Uterus (tissue), 3 donors: ENCODE measurements at regions not wholly inside any gene's neighbourhood (a gene's known extent, or its start where the extent isn't known, plus 50 kb on each side); places are given as distances from the start of the nearest gene placed in this dataset.

Experiments
- DNase-seq, 2 donors: peaks; one replicate each; pipeline ENCODE4 v3.0.0-alpha.2; 2019 to 2020
- H3K27ac ChIP-seq, 2 donors: fragments of 200-600 bp; sonication (generic); 1 replicate in 1 of 2; 2 replicates in 1 of 2; pipeline ENCODE4 v1.5.1; 2016 to 2018
- H3K27me3 ChIP-seq, 2 donors: fragments of 200-600 bp; sonication (generic); one replicate each; pipeline ENCODE4 v1.5.1; 2018 to 2019; ENCODE audit warnings: control low read depth in 1 of 2
- H3K36me3 ChIP-seq, 2 donors: fragments of 200-600 bp; sonication (generic); one replicate each; pipeline ENCODE4 v1.5.1; 2019; ENCODE audit warnings: control low read depth in 1 of 2
- H3K4me1 ChIP-seq, 2 donors: fragments of 200-600 bp; sonication (generic); one replicate each; pipeline ENCODE4 v1.5.1; 2018 to 2019; ENCODE audit warnings: control low read depth in 1 of 2
- H3K4me3 ChIP-seq, 2 donors: fragments of 200-600 bp; sonication (generic); 1 replicate in 1 of 2; 2 replicates in 1 of 2; pipeline ENCODE4 v1.5.1; 2018 to 2019; ENCODE audit warnings: mild to moderate bottlenecking in 1 of 2
- H3K9me3 ChIP-seq, 2 donors: fragments of 200-600 bp; sonication (generic); one replicate each; pipeline ENCODE4 v1.5.1; 2019; ENCODE audit warnings: control low read depth in 1 of 2
- POLR2A ChIP-seq, 2 donors: fragments of 450-650 bp; IDR thresholded peaks; one replicate each; pipeline ENCODE4 v1.6.1; 2016; ENCODE audit warnings: antibody characterized with exemption in 2 of 2, mild to moderate bottlenecking in 1 of 2, moderate library complexity in 1 of 2
- intact Hi-C: fragments of 100-400 bp; cut with DNase I; formaldehyde crosslinking; loops from one replicate; pipeline ENCODE4 v1.15.1; 2023; ENCODE audit warnings: low total_unique reads
- TF ChIP-seq, protein P1 (sequence below), 4 experiments: fragments of 200-600 bp in 2 of 4; fragments of 450-650 bp in 2 of 4; sonication (generic) in 2 of 4; IDR thresholded peaks; one replicate each; pipeline ENCODE4 v1.5.1; 2016 to 2019; ENCODE audit warnings: antibody characterized with exemption in 4 of 4, mild to moderate bottlenecking in 2 of 4, moderate library complexity in 1 of 4
- donor health status: DM: yes; HTN: yes; CAD: no.

GRCh38 chr4:125808570-125808969 lies 493.8 kb downstream of the FAT4 start:
- DNase-seq = no peak
- no peaks in the 10 kb centered on the region for H3K4me1 ChIP-seq
- no peak overlapping the region for H3K4me3 ChIP-seq
- TF ChIP-seq, protein P1, sequence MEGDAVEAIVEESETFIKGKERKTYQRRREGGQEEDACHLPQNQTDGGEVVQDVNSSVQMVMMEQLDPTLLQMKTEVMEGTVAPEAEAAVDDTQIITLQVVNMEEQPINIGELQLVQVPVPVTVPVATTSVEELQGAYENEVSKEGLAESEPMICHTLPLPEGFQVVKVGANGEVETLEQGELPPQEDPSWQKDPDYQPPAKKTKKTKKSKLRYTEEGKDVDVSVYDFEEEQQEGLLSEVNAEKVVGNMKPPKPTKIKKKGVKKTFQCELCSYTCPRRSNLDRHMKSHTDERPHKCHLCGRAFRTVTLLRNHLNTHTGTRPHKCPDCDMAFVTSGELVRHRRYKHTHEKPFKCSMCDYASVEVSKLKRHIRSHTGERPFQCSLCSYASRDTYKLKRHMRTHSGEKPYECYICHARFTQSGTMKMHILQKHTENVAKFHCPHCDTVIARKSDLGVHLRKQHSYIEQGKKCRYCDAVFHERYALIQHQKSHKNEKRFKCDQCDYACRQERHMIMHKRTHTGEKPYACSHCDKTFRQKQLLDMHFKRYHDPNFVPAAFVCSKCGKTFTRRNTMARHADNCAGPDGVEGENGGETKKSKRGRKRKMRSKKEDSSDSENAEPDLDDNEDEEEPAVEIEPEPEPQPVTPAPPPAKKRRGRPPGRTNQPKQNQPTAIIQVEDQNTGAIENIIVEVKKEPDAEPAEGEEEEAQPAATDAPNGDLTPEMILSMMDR (IDR thresholded peaks at IDR 0.05) = no peak
- no peak for TF ChIP-seq POLR2A (IDR thresholded peaks at IDR 0.05)
- no peaks in the 10 kb centered on the region for H3K9me3 ChIP-seq
- no peaks in the 10 kb centered on the region for H3K27me3 ChIP-seq
- H3K36me3 ChIP-seq = no peaks in the 10 kb centered on the region
- intact Hi-C loops = no loop called here
- H3K27ac ChIP-seq = no peak overlapping the region

DNA sequence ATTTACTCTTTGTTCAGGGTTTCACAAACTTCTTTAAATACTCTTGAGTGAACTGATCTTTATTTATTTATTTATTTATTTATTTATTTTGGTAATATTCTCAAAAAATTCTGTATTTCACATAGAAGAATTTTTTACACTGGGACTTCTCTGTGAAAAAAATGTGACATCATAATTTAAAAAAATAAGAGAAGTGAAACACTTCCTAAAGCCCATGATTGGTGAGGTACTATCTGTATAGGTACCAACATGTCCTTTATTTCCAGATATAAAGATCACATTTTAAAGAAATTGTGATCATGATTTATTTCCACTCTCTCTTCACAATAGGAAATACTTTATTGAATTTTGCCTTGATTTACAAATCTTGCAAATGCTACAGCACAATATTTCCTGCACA lies 497.1 kb downstream of the FAT4 start:
- Histone ChIP-seq H3K36me3 (no peaks in the 10 kb centered on the region), H3K4me1 (no peaks in the 10 kb centered on the region), H3K4me3 (no peak overlapping the region), H3K27ac (no peak overlapping the region), H3K9me3 (no peaks in the 10 kb centered on the region), H3K27me3 (no peaks in the 10 kb centered on the region)
- intact Hi-C loops = no loop called here
- TF ChIP-seq POLR2A (IDR thresholded peaks at IDR 0.05) = no peak
- TF ChIP-seq, protein P1 (IDR thresholded peaks at IDR 0.05) = no peak
- no peak for DNase-seq

- H3K27me3 ChIP-seq = no peaks in the 10 kb centered on the region
- TF ChIP-seq, protein P1 (IDR thresholded peaks at IDR 0.05) = no peak
- no peak for TF ChIP-seq POLR2A (IDR thresholded peaks at IDR 0.05)
- no peak overlapping the region for H3K4me3 ChIP-seq
- H3K4me1 ChIP-seq = no peaks in the 10 kb centered on the region
- H3K36me3 ChIP-seq = no peaks in the 10 kb centered on the region
- intact Hi-C loops = no loop called here
- no peak for DNase-seq
- H3K9me3 ChIP-seq = no peaks in the 10 kb centered on the region
- H3K27ac ChIP-seq = no peak overlapping the region
Measured at GRCh38 chr4:125826801-125827695, 512.3 kb downstream of the FAT4 start.

- Histone ChIP-seq H3K36me3 (no peaks in the 10 kb centered on the region), H3K9me3 (no peaks in the 10 kb centered on the region), H3K27ac (no peak overlapping the region), H3K4me1 (no peaks in the 10 kb centered on the region), H3K4me3 (no peak overlapping the region), H3K27me3 (no peaks in the 10 kb centered on the region)
- no peak for TF ChIP-seq POLR2A (IDR thresholded peaks at IDR 0.05)
- TF ChIP-seq, protein P1 (IDR thresholded peaks at IDR 0.05) = no peak
- intact Hi-C loops = no loop called here
- DNase-seq = no peak
Measured at GRCh38 chr4:125827696-125828052, 512.9 kb downstream of the FAT4 start.

DNA sequence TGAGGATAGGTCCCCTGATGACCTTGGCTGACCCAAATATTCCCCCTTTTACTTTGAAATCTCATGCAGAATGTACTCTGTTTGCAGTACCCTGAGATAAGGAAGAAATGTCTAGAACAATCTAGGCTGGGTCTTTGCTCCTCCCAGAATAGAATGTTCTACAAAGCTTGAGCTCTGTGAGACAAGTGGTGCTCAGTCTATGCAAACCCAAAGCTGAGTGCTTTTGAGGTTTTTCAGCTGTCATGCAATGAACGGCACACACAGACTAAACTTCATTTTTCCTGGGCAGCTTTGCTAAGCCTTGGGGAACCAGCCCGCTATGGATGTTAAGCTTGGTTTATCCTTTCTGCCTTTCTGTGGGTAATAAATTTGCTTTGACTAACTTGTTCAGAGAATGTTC lies 513.6 kb downstream of the FAT4 start:
- H3K27me3 ChIP-seq = no peaks in the 10 kb centered on the region
- H3K36me3 ChIP-seq = no peaks in the 10 kb centered on the region
- intact Hi-C loops = no loop called here
- no peak overlapping the region for H3K27ac ChIP-seq
- DNase-seq = no peak
- no peaks in the 10 kb centered on the region for H3K4me1 ChIP-seq
- H3K9me3 ChIP-seq = no peaks in the 10 kb centered on the region
- TF ChIP-seq POLR2A (IDR thresholded peaks at IDR 0.05) = no peak
- TF ChIP-seq, protein P1 (IDR thresholded peaks at IDR 0.05) = no peak
- no peak overlapping the region for H3K4me3 ChIP-seq
